Lung (tissue), 11 donors: ENCODE measurements at regions not wholly inside any gene's neighbourhood (a gene's known extent, or its start where the extent isn't known, plus 50 kb on each side); places are given as distances from the start of the nearest gene placed in this dataset.

Experiments used
- ATAC-seq: fragments of 200-7000 bp; cut with Tn5 transposase; one replicate; pipeline ENCODE4 v1.9.1; 2020; ENCODE audit warnings: moderate number of reproducible peaks; ENCODE audit not compliant: insufficient read depth, low FRiP score
- DNase-seq, 3 donors: peaks; one replicate each; pipeline ENCODE4 v3.0.0-alpha.2; 2013 to 2017
- H3K27ac ChIP-seq, 2 donors: one replicate each; pipeline ENCODE4 v1.5.1; 2013; ENCODE audit warnings: mild to moderate bottlenecking in 2 of 2, moderate library complexity in 2 of 2, control low read depth in 1 of 2, inconsistent platforms in 1 of 2, low read depth in 1 of 2, low read length in 1 of 2
- H3K27me3 ChIP-seq, 3 donors: one replicate each; pipeline ENCODE4 v1.5.1; 2013; ENCODE audit warnings: low read length in 2 of 3; ENCODE audit not compliant: control insufficient read depth in 3 of 3, insufficient read depth in 3 of 3
- H3K36me3 ChIP-seq, 4 donors: one replicate each; pipeline ENCODE4 v1.5.1; 2013; ENCODE audit warnings: low read length in 4 of 4, mild to moderate bottlenecking in 1 of 4, moderate library complexity in 1 of 4; ENCODE audit not compliant: control insufficient read depth in 4 of 4, insufficient read depth in 4 of 4
- H3K4me1 ChIP-seq, 5 donors: one replicate each; pipeline ENCODE4 v1.5.1; 2013; ENCODE audit warnings: low read length in 5 of 5, mild to moderate bottlenecking in 2 of 5, moderate library complexity in 1 of 5; ENCODE audit not compliant: control insufficient read depth in 5 of 5, insufficient read depth in 5 of 5
- H3K4me3 ChIP-seq: one replicate; pipeline ENCODE4 v1.5.1; 2013; ENCODE audit warnings: mild to moderate bottlenecking, control low read depth, moderate library complexity
- H3K9ac ChIP-seq, 2 donors: one replicate each; pipeline ENCODE4 v1.5.1; 2013; ENCODE audit warnings: low read length in 2 of 2, control low read depth in 1 of 2; ENCODE audit not compliant: insufficient read depth in 1 of 2
- H3K9me3 ChIP-seq, 4 donors: one replicate each; pipeline ENCODE4 v1.5.1; 2013; ENCODE audit warnings: low read length in 3 of 4, mild to moderate bottlenecking in 1 of 4, moderate library complexity in 1 of 4; ENCODE audit not compliant: control insufficient read depth in 4 of 4, insufficient read depth in 3 of 4
- CTCF ChIP-seq: IDR thresholded peaks from 2 replicates; pipeline ENCODE4 v1.5.1; 2012; ENCODE audit warnings: mild to moderate bottlenecking; ENCODE audit errors: control extremely low read depth, extremely low read depth
- WGBS, 2 donors: extraction: QIAGEN DNeasy Blood & Tissue Kit; methylation state at CpG; one replicate each; pipeline ENCODE4 v1.1.7; 2013; 5-methylcytosine and 5-hydroxymethylcytosine counted together
- donor health status: control.
- donor health status: control.
- donor health status: Bipolar disorder and iron deficiency.
- donor health status: healthy.
- donor health status: DM: yes; HTN: yes; CAD: no.

DNA sequence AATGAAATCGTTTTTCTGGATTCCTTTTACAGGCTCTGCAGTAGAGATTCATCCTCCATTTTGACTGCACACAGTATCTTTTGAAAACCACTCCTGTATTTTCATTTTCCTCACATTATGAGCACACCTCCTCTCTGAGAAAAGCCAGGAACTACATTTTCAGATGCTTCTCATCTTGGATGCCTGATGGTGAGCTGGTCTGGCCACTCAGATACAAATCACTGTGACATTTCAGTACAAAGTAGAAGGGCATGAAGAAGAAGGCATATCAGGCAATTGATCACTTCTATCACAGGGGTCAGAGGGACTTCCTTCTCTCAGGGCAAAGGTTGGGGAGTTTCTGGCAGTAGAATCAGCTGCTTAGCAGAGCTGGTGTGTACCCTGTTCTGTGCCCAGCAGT is 192.0 kb upstream of the POM121L12 start:
- ATAC-seq = no peak
- no peaks in the 10 kb centered on the region for H3K36me3 ChIP-seq

DNA sequence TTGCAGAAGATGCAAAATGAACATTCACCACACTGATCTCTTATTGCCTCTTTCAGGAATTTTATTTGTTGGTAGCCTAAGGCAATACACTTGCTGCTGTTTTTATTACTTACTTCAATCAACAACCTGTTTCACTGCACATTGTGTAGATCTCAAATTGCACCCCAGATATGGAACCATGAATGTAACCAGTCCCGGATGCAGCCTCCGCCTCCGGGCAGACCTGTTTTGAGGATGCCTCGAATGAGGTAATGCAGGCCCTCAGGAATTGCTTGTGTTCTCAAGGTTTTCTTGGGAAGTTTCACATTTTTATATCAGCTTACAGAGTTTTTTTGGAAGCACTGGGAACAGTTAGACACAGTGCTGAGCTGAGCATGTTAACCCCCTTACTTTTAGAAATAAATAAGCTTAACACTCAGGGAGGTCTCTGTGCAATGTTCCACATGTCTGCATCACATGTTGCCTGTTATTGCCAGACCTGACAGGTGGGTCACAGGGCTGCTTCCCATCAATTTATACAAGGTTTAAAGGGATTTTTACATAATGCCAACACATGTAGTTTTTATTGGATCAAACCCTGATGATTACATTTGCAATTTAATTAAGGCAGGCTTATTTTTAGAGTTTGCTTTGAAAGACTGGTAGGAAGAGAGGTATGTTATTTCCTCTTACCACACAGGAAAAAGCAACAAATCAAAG is 193.1 kb upstream of the POM121L12 start:
- 89 to 95% methylated on average over 4 of the region's 4 CpGs for WGBS, 2 donors
- no peaks in the 10 kb centered on the region for H3K4me1 ChIP-seq
- ATAC-seq = no peak
- H3K4me3 ChIP-seq = no peak overlapping the region
- TF ChIP-seq CTCF = no peak
- no peaks in the 10 kb centered on the region for H3K9me3 ChIP-seq
- DNase-seq = no peak
- H3K9ac ChIP-seq = no peak overlapping the region
- no peaks in the 10 kb centered on the region for H3K36me3 ChIP-seq
- no peaks in the 10 kb centered on the region for H3K27me3 ChIP-seq
- H3K27ac ChIP-seq = no peak overlapping the region

More for the DNA sequence above, 192.0 kb upstream of the POM121L12 start:
- 28 to 55% methylated on average over 1 of the region's 1 CpG for WGBS, 2 donors
- Histone ChIP-seq H3K9ac (no peak overlapping the region), H3K9me3 (peaks cover 0 to 2% (median 0%) of the 10 kb centered on the region in 4 donors), H3K27ac (no peak overlapping the region), H3K27me3 (no peaks in the 10 kb centered on the region), H3K4me3 (no peak overlapping the region), H3K4me1 (no peaks in the 10 kb centered on the region)
- no peak for TF ChIP-seq CTCF
- DNase-seq = no peak

DNA sequence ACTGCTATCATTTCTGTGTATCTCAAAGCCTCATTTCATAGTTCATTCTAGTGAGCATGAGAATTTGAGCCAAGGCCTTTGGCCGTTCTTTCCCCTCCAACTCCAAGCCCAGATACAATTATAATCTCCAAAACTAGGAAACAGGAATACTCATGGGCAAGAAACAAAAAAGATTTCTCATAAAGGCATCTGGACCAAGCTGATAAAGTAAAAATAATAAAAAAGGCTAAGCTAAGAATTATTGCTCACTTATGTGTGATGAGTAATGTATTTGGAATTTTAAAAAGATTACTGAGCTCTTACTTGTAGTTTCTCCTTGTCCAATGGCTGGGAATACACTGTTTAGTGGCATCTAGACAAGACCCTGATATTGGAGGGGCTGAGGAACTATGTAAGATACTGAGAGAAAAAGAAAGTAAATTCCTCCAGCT is 196.4 kb upstream of the POM121L12 start:
- ATAC-seq = no peak
- H3K9ac ChIP-seq = no peak overlapping the region
- TF ChIP-seq CTCF = no peak
- no peak overlapping the region for H3K27ac ChIP-seq
- no peak for DNase-seq
- H3K9me3 ChIP-seq = no peaks in the 10 kb centered on the region
- H3K36me3 ChIP-seq = no peaks in the 10 kb centered on the region
- WGBS, 2 donors = 0 to 64% methylated on average over 1 of the region's 1 CpG
- H3K4me1 ChIP-seq = no peaks in the 10 kb centered on the region
- H3K4me3 ChIP-seq = no peak overlapping the region
- H3K27me3 ChIP-seq = no peaks in the 10 kb centered on the region

GRCh38 chr7:52831321-52831720 is 204.1 kb upstream of the POM121L12 start:
- WGBS, 2 donors = 64 to 69% methylated on average over 5 of the region's 5 CpGs
- no peak for ATAC-seq
- no peak overlapping the region for H3K4me3 ChIP-seq

More at GRCh38 chr7:52831321-52831720, 204.1 kb upstream of the POM121L12 start:
- no peaks in the 10 kb centered on the region for H3K27me3 ChIP-seq
- no peak overlapping the region for H3K9ac ChIP-seq
- no peaks in the 10 kb centered on the region for H3K4me1 ChIP-seq
- H3K36me3 ChIP-seq = no peaks in the 10 kb centered on the region
- TF ChIP-seq CTCF = no peak
- no peak overlapping the region for H3K27ac ChIP-seq
- DNase-seq = no peak
- peaks cover 0 to 2% (median 0%) of the 10 kb centered on the region in 4 donors for H3K9me3 ChIP-seq
